Left lobe of liver (tissue), 2 donors: ENCODE measurements at regions not wholly inside any gene's neighbourhood (a gene's known extent, or its start where the extent isn't known, plus 50 kb on each side); places are given as distances from the start of the nearest gene placed in this dataset.
"Not testable (repeated sequence)": the region's sequence is repeated elsewhere in the genome, so short reads cannot be mapped to it uniquely, and the experiment has no call there.

Experiments
- ATAC-seq: fragments of 200-7000 bp; cut with Tn5 transposase; one replicate; pipeline ENCODE4 v1.9.1; 2020; ENCODE audit warnings: mild to moderate bottlenecking, moderate library complexity
- DNase-seq: peaks from one replicate; pipeline ENCODE4 v3.0.0-alpha.2; 2020; ENCODE audit warnings: low spot score
- donor health status: DM: no; HTN: no; CAD: no; lungs with moderate emphysema.
- donor health status: DM: no; HTN: yes; CAD: no.

- peak; percentile 15 for ATAC-seq
These were observed 105.6 kb downstream of the LEPR start for GRCh38 chr1:65526049-65526556.

GRCh38 chr1:65527190-65527589 is 106.7 kb downstream of the LEPR start:
- ATAC-seq, result peak; percentile 70

More at GRCh38 chr1:65526049-65526556, 105.6 kb downstream of the LEPR start:
- DNase-seq, result no peak

GRCh38 chr1:65527707-65528503 is 107.4 kb downstream of the LEPR start:
- DNase-seq (no peak), ATAC-seq (peak; percentile 49)

More at GRCh38 chr1:65527190-65527589, 106.7 kb downstream of the LEPR start:
- no peak for DNase-seq

- ATAC-seq, result no peak
These were observed 111.6 kb downstream of the LEPR start for GRCh38 chr1:65531972-65532570.

GRCh38 chr1:65535981-65536380 is 115.5 kb downstream of the LEPR start:
- DNase-seq (no peak), ATAC-seq (no peak)

More at GRCh38 chr1:65531972-65532570, 111.6 kb downstream of the LEPR start:
- DNase-seq, result no peak

GRCh38 chr1:65538086-65538485 is 117.6 kb downstream of the LEPR start:
- ATAC-seq (no peak), DNase-seq (no peak)

GRCh38 chr1:65538664-65539063 is 118.2 kb downstream of the LEPR start:
- ATAC-seq (no peak), DNase-seq (no peak)

GRCh38 chr1:65539266-65540131 is 119.0 kb downstream of the LEPR start:
- no peak for DNase-seq
- peak; percentile 52 for ATAC-seq

GRCh38 chr1:65541161-65541560 is 120.7 kb downstream of the LEPR start:
- ATAC-seq (no peak), DNase-seq (no peak)

- no peak for DNase-seq
- no peak for ATAC-seq
These were observed 121.4 kb downstream of the LEPR start for GRCh38 chr1:65541865-65542264.

GRCh38 chr1:65542592-65542991 is 122.1 kb downstream of the LEPR start:
- not testable (repeated sequence) for ATAC-seq, DNase-seq

- not testable (repeated sequence) for ATAC-seq, DNase-seq
These were observed 130.0 kb downstream of the LEPR start for GRCh38 chr1:65550306-65551010.

- not testable (repeated sequence) for ATAC-seq, DNase-seq
These were observed 132.0 kb downstream of the LEPR start for GRCh38 chr1:65552484-65552883.

- not testable (repeated sequence) for DNase-seq, ATAC-seq
These were observed 133.8 kb downstream of the LEPR start for GRCh38 chr1:65554086-65554764.

- ATAC-seq (no peak), DNase-seq (no peak)
These were observed 134.4 kb downstream of the LEPR start for GRCh38 chr1:65554829-65555228.

GRCh38 chr1:65558215-65558614 is 137.7 kb downstream of the LEPR start:
- DNase-seq (no peak), ATAC-seq (no peak)

- ATAC-seq, result no peak
- no peak for DNase-seq
These were observed 144.0 kb downstream of the LEPR start for GRCh38 chr1:65564493-65564892.

GRCh38 chr1:65568285-65568684 is 147.8 kb downstream of the LEPR start:
- no peak for ATAC-seq
- DNase-seq, result no peak

GRCh38 chr1:65572701-65573421 is 152.4 kb downstream of the LEPR start:
- DNase-seq (no peak), ATAC-seq (no peak)
